MG63 (cell line): ENCODE measurements at regions not wholly inside any gene's neighbourhood (a gene's known extent, or its start where the extent isn't known, plus 50 kb on each side); places are given as distances from the start of the nearest gene placed in this dataset.
"Not testable (repeated sequence)": the region's sequence is repeated elsewhere in the genome, so short reads cannot be mapped to it uniquely, and the experiment has no call there.

Source experiments
- DNase-seq: peaks from one replicate; pipeline ENCODE4 v3.0.0-alpha.2; 2020
- H3K27me3 ChIP-seq: fragments of 250-450 bp; sonication (Bioruptor Pico); 2 replicates; pipeline ENCODE4 v1.5.1; 2020; ENCODE audit warnings: mild to moderate bottlenecking, moderate library complexity
- H3K36me3 ChIP-seq: fragments of 250-450 bp; sonication (Bioruptor Pico); 2 replicates; pipeline ENCODE4 v1.5.1; 2020; ENCODE audit warnings: mild to moderate bottlenecking, moderate library complexity
- H3K4me3 ChIP-seq: fragments of 250-450 bp; sonication (Bioruptor Pico); 2 replicates; pipeline ENCODE4 v1.5.1; 2020; ENCODE audit warnings: mild to moderate bottlenecking, moderate library complexity
- H3K9me3 ChIP-seq: fragments of 250-450 bp; sonication (Bioruptor Pico); 2 replicates; pipeline ENCODE4 v1.5.1; 2020; ENCODE audit warnings: mild to moderate bottlenecking, moderate library complexity

DNA sequence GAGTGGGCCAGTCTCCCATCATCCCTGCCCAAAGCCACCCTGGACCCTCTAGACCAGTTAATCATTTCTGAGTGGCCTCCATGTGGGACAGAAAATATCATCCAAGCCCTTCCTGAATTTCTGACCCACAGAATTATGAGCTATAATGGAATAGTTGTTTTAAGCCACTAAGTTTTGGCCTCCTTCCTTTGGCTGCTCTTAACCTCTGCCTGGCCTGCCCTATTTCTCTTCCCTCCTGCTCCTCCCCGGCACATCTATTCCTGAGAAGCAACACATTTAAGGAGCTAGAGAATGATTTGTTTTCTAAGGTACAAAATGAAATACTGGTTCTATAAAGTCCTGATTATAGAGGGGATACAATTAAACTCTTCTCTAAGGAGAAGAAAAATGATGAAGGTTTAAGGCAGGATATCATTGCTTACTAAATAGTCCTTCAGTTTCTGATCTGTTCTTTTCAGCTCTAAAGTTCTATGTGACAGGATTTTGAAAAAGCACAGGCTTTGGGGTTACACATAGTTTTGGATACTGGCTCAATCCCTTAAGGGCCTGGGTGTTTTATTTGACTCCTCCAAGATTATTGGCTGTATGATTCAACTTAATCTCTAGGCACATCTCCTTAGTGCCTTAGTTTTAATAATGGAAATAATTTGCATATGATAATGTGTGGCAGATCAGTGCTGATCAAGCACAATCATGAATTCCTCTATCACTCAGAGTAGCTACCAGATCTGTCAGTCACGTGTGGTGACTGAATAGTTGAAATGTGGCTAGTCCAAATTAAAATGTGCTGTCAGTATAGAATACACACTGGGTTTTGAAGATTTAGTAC lies 240.3 kb downstream of the VAPA start:
- no peaks in the 10 kb centered on the region for H3K27me3 ChIP-seq
- H3K36me3 ChIP-seq: no peaks in the 10 kb centered on the region
- H3K4me3 ChIP-seq: no peak overlapping the region
- DNase-seq: no peak
- H3K9me3 ChIP-seq: no peaks in the 10 kb centered on the region

- H3K4me3 ChIP-seq: no peak overlapping the region
- DNase-seq: no peak
- H3K9me3 ChIP-seq: no peaks in the 10 kb centered on the region
- no peaks in the 10 kb centered on the region for H3K36me3 ChIP-seq
- no peaks in the 10 kb centered on the region for H3K27me3 ChIP-seq
Observed at GRCh38 chr18:10157706-10158105, 243.9 kb downstream of the VAPA start.

DNA sequence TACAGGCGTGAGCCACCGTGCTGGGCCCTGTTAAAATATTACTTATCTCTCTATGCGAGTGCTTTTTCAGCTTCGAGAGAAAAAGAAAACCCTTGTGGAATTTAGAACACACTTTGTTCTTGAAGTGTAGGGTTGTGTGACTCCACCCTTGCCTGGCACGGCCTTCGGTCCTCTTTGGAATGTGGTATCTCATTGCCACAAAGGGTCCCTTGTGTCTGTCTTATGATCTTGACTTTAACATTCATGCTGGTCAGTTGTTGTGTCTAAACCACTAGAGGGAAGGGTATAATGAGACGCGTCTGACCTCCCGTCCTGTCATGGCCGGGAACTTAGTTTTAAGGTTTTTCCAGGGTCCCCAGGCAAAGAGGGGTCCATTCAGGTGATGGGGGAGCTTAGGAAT lies 246.4 kb downstream of the VAPA start:
- Histone ChIP-seq H3K27me3 (no peaks in the 10 kb centered on the region), H3K4me3 (no peak overlapping the region), H3K9me3 (no peaks in the 10 kb centered on the region), H3K36me3 (no peaks in the 10 kb centered on the region)
- no peak for DNase-seq

- Histone ChIP-seq H3K9me3 (no peaks in the 10 kb centered on the region), H3K27me3 (no peaks in the 10 kb centered on the region), H3K36me3 (no peaks in the 10 kb centered on the region), H3K4me3 (no peak overlapping the region)
- no peak for DNase-seq
Observed at GRCh38 chr18:10161315-10161714, 247.5 kb downstream of the VAPA start.

- H3K27me3 ChIP-seq: no peaks in the 10 kb centered on the region
Observed at GRCh38 chr18:10162340-10162739, 248.5 kb downstream of the VAPA start.

GRCh38 chr18:10164271-10165071 lies 250.7 kb downstream of the VAPA start:
- no peak overlapping the region for H3K4me3 ChIP-seq
- no peaks in the 10 kb centered on the region for H3K36me3 ChIP-seq
- no peaks in the 10 kb centered on the region for H3K27me3 ChIP-seq
- no peaks in the 10 kb centered on the region for H3K9me3 ChIP-seq
- no peak for DNase-seq

More at GRCh38 chr18:10162340-10162739, 248.5 kb downstream of the VAPA start:
- Histone ChIP-seq H3K9me3 (no peaks in the 10 kb centered on the region), H3K4me3 (no peak overlapping the region), H3K36me3 (no peaks in the 10 kb centered on the region)
- DNase-seq: no peak

GRCh38 chr18:10166164-10166807 lies 252.5 kb downstream of the VAPA start:
- DNase-seq: no peak

DNA sequence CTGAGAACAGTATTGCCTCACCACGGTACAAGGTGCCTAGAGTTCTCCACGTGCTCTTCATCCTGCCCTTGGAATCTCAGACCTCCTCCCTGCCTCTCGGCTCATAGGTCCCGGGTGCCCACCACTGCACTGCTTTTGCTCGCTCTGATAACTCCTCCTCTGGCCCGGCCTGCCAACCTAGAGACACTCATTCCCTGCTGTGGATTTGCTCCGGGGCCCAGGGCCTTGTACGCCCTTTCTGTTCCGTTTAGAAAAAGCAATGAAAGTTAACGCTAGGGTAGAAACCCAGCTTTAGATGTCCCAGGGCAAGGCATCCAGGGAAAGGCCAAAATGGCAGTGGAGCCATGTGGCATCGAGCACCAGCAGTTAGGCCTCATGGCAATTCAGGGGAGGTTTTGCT lies 253.9 kb downstream of the VAPA start:
- H3K27me3 ChIP-seq: no peaks in the 10 kb centered on the region
- H3K9me3 ChIP-seq: no peaks in the 10 kb centered on the region
- no peaks in the 10 kb centered on the region for H3K36me3 ChIP-seq
- no peak overlapping the region for H3K4me3 ChIP-seq
- DNase-seq: no peak

More at GRCh38 chr18:10166164-10166807, 252.5 kb downstream of the VAPA start:
- Histone ChIP-seq H3K4me3 (no peak overlapping the region), H3K27me3 (no peaks in the 10 kb centered on the region), H3K36me3 (no peaks in the 10 kb centered on the region), H3K9me3 (no peaks in the 10 kb centered on the region)

- peak; percentile 19 for DNase-seq
- H3K4me3 ChIP-seq: no peak overlapping the region
- no peaks in the 10 kb centered on the region for H3K9me3 ChIP-seq
- no peaks in the 10 kb centered on the region for H3K36me3 ChIP-seq
- H3K27me3 ChIP-seq: no peaks in the 10 kb centered on the region
Observed at GRCh38 chr18:10168477-10168876, 254.7 kb downstream of the VAPA start.

- Histone ChIP-seq H3K36me3 (no peaks in the 10 kb centered on the region), H3K27me3 (no peaks in the 10 kb centered on the region), H3K4me3 (no peak overlapping the region), H3K9me3 (no peaks in the 10 kb centered on the region)
- peak; percentile 85 for DNase-seq
Observed at GRCh38 chr18:10169064-10169562, 255.3 kb downstream of the VAPA start.

- DNase-seq: no peak
- no peaks in the 10 kb centered on the region for H3K36me3 ChIP-seq
Observed at GRCh38 chr18:10169814-10170213, 256.0 kb downstream of the VAPA start.

DNA sequence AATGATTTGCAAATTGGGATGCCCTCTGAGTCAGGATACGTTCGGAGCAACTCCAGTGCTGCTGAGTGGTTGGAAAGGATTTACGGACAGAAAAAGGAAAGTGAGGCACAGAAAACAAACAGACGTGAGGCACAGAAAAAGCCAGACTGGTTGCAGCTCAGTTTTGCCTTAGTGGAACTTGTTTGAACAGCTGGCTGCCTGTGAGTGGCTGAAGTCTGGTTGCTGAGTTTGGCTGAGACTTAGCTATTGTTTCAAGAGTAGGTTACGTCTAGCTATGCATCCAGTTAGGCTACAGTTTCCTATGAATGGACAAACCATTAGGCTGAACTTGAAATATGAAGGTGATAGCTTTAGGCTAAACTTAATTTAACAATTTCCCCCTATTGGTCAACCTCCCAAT lies 256.6 kb downstream of the VAPA start:
- no peak for DNase-seq
- Histone ChIP-seq H3K4me3 (no peak overlapping the region), H3K36me3 (no peaks in the 10 kb centered on the region), H3K9me3 (no peaks in the 10 kb centered on the region), H3K27me3 (no peaks in the 10 kb centered on the region)

More at GRCh38 chr18:10169814-10170213, 256.0 kb downstream of the VAPA start:
- H3K27me3 ChIP-seq: no peaks in the 10 kb centered on the region
- H3K4me3 ChIP-seq: no peak overlapping the region
- no peaks in the 10 kb centered on the region for H3K9me3 ChIP-seq

- not testable (repeated sequence) for H3K36me3 ChIP-seq, H3K9me3 ChIP-seq, H3K27me3 ChIP-seq, H3K4me3 ChIP-seq, DNase-seq
Observed at GRCh38 chr18:10175333-10175732, 261.5 kb downstream of the VAPA start.

DNA sequence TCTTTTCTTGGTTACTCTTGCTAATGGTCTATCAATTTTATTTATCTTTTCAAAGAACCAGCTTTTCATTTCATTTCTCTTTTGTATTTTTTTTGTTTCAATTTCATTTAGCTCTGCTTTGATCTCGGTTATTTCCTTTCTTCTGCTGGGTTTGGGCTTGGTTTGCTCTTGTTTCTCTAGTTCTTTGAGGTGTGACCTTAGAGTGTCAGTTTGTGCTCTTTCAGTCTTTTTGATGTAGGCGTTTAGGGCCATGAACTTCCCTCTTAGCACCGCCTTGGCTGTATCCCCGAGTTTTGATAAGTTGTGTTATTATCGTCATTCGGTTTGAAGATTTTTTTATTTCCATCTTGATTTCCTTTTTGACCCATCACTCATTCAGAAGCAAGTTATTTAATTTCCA lies 265.5 kb downstream of the VAPA start:
- H3K27me3 ChIP-seq, H3K4me3 ChIP-seq, DNase-seq, H3K36me3 ChIP-seq, H3K9me3 ChIP-seq: not testable (repeated sequence)

DNA sequence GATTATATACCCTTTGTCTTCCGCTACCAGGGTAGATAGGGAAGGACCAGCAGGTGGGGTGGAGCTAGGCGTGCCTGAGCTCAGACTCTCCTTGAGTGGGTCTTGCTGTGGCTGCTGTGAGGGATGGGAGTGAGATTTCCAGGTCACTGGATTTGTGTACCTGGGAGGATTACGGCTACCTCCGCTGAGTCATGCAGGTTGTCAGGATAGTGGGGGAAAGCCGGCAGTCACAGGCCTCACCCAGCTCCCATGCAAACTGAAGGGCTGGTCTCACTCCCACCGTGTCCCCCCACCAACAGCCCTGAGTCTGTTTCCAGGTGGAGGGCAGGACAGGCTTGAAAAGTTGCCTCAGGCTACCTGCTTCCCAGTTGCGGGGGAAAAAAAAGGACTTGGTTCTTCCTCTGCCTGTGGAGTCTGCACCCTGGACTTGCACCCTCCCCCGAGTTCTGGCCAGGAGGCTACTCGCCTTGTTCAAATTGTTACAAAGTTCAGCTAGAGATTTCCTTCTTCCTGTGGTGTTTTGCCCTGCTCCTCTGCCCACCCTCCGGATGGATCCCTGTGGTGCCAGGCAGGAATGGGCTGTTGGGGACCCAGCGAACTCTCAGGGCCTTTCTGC lies 268.3 kb downstream of the VAPA start:
- Histone ChIP-seq H3K27me3 (no peaks in the 10 kb centered on the region), H3K4me3 (no peak overlapping the region), H3K36me3 (no peaks in the 10 kb centered on the region), H3K9me3 (no peaks in the 10 kb centered on the region; the same call in 1 of the 2 replicates)
- no peak for DNase-seq

DNA sequence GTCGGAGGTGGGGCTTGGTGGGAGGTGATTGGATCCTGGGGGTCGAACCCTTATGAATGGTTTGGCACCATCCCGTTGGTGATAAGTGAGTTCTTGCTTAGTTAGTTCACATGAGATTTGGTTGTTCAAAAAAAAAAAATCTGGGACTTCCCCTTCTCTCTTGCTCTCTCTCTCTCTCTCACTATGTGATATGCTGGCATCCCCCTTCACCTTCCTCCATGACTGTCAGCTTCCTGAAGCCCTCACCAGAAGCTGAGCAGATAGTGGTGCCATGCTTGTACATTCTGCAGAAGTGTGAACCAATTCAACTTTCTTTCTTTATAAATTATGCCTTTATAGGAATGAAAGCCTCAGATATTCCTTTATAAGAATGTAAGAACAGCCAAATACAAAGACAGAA lies 269.7 kb upstream of the APCDD1 start:
- Histone ChIP-seq H3K36me3 (no peaks in the 10 kb centered on the region), H3K27me3 (no peaks in the 10 kb centered on the region), H3K9me3 (no peaks in the 10 kb centered on the region), H3K4me3 (no peak overlapping the region)
- DNase-seq: no peak
